ENCODE measurements at regions not wholly inside any gene's neighbourhood (a gene's known extent, or its start where the extent isn't known, plus 50 kb on each side); places are given as distances from the start of the nearest gene placed in this dataset.

DNA sequence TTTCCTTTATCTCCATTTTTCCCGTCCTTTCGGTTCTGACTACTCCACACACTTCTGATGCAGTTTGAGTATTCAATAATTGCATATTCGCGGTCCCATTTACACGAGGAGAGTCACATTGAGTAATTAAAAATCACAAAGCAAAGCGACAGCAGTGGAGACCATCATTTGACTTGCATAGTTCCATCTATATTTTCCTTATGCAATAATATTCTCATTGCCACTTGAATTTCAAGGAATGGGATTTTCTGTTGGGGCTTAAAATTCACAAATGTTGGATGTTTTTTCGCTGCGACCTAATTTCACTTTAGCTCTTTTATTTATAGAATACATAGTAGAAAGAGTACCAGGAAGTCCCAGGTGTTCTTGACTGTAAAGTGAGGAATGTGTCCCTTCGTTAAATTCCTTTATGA lies 186.8 kb downstream of the ZEB2 start:
- DNase-seq (ENCODE audit: low read depth, low spot score), result no peak
- POLR2A ChIA-PET, result interaction anchor here (1.0 kb wide), 1 partner anchor 1423 kb away, joined by 3 read pairs; no protein-coding TSS in a partner anchor
- H3K4me3 ChIP-seq (ENCODE audit: low read depth, low read length), result no peak overlapping the region; the same call in 1 of the 2 replicates
- H3K9me3 ChIP-seq (ENCODE audit: control insufficient read depth, insufficient read depth, low read length), result no peaks in the 10 kb centered on the region; the same call in 1 of the 2 replicates
- TF ChIP-seq, protein P1, sequence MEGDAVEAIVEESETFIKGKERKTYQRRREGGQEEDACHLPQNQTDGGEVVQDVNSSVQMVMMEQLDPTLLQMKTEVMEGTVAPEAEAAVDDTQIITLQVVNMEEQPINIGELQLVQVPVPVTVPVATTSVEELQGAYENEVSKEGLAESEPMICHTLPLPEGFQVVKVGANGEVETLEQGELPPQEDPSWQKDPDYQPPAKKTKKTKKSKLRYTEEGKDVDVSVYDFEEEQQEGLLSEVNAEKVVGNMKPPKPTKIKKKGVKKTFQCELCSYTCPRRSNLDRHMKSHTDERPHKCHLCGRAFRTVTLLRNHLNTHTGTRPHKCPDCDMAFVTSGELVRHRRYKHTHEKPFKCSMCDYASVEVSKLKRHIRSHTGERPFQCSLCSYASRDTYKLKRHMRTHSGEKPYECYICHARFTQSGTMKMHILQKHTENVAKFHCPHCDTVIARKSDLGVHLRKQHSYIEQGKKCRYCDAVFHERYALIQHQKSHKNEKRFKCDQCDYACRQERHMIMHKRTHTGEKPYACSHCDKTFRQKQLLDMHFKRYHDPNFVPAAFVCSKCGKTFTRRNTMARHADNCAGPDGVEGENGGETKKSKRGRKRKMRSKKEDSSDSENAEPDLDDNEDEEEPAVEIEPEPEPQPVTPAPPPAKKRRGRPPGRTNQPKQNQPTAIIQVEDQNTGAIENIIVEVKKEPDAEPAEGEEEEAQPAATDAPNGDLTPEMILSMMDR (IDR thresholded peaks at IDR 0.05; ENCODE audit: low read depth, low read length), result no peak
- no peaks in the 10 kb centered on the region for H3K27me3 ChIP-seq (ENCODE audit: control insufficient read depth, insufficient read depth, low read length)
- peak overlapping the region; percentile 34 for H3K27ac ChIP-seq (ENCODE audit: low read depth, low read length)
- CTCF ChIA-PET, result interaction anchor here (0.6 kb wide), 1 partner anchor 454 kb away, joined by 3 read pairs; no protein-coding TSS in a partner anchor

- Histone ChIP-seq H3K9me3 (ENCODE audit: control insufficient read depth, insufficient read depth, low read length) (no peaks in the 10 kb centered on the region; the same call in 1 of the 2 replicates), H3K27ac (ENCODE audit: low read depth, low read length) (peak overlapping the region; percentile 34), H3K27me3 (ENCODE audit: control insufficient read depth, insufficient read depth, low read length) (no peaks in the 10 kb centered on the region), H3K4me3 (ENCODE audit: low read depth, low read length) (peak overlapping the region; percentile 68)
- peak; percentile 54 for DNase-seq (ENCODE audit: low read depth, low spot score)
- TF ChIP-seq, protein P1 (IDR thresholded peaks at IDR 0.05; ENCODE audit: low read depth, low read length), result no peak
- POLR2A ChIA-PET, result interaction anchor here (0.9 to 1.0 kb wide), 2 partner anchors 529 to 1424 kb away, joined by 3 to 5 read pairs; no protein-coding TSS in a partner anchor
- CTCF ChIA-PET, result interaction anchor here (0.6 kb wide), 1 partner anchor 453 kb away, joined by 3 read pairs; no protein-coding TSS in a partner anchor
Measured at GRCh38 chr2:144332356-144333142, 187.4 kb downstream of the ZEB2 start.

- ChIA-PET CTCF (no interaction called here), POLR2A (interaction anchor here (0.9 kb wide), 1 partner anchor 528 kb away, joined by 5 read pairs; no protein-coding TSS in a partner anchor)
- no peak for DNase-seq (ENCODE audit: low read depth, low spot score)
Measured at GRCh38 chr2:144331674-144332355, 188.1 kb downstream of the ZEB2 start.

GRCh38 chr2:144330951-144331673 lies 188.8 kb downstream of the ZEB2 start:
- CTCF ChIA-PET, result no interaction called here
- TF ChIP-seq, protein P1 (IDR thresholded peaks at IDR 0.05; ENCODE audit: low read depth, low read length), result no peak
- no peak for DNase-seq (ENCODE audit: low read depth, low spot score)
- H3K27me3 ChIP-seq (ENCODE audit: control insufficient read depth, insufficient read depth, low read length), result no peaks in the 10 kb centered on the region
- POLR2A ChIA-PET, result interaction anchor here (0.7 kb wide), 1 partner anchor 41 kb away, joined by 3 read pairs; no protein-coding TSS in a partner anchor
- no peaks in the 10 kb centered on the region; the same call in 1 of the 2 replicates for H3K9me3 ChIP-seq (ENCODE audit: control insufficient read depth, insufficient read depth, low read length)
- no peak overlapping the region for H3K27ac ChIP-seq (ENCODE audit: low read depth, low read length)
- peak overlapping the region; percentile 77 for H3K4me3 ChIP-seq (ENCODE audit: low read depth, low read length)

More at GRCh38 chr2:144331674-144332355, 188.1 kb downstream of the ZEB2 start:
- Histone ChIP-seq H3K4me3 (ENCODE audit: low read depth, low read length) (peak overlapping the region; percentile 77), H3K9me3 (ENCODE audit: control insufficient read depth, insufficient read depth, low read length) (no peaks in the 10 kb centered on the region; the same call in 1 of the 2 replicates), H3K27ac (ENCODE audit: low read depth, low read length) (peak overlapping the region; percentile 39), H3K27me3 (ENCODE audit: control insufficient read depth, insufficient read depth, low read length) (no peaks in the 10 kb centered on the region)
- TF ChIP-seq, protein P1 (IDR thresholded peaks at IDR 0.05; ENCODE audit: low read depth, low read length), result peak; percentile 39
